Esophagus squamous epithelium (tissue), 4 donors: ENCODE measurements at regions not wholly inside any gene's neighbourhood (a gene's known extent, or its start where the extent isn't known, plus 50 kb on each side); places are given as distances from the start of the nearest gene placed in this dataset.

ENCODE experiments used
- POLR2A ChIP-seq, 4 donors: fragments of 450-650 bp; IDR thresholded peaks; one replicate each; pipeline ENCODE4 v1.6.1; 2017; ENCODE audit warnings: antibody characterized with exemption in 4 of 4, mild to moderate bottlenecking in 4 of 4, moderate library complexity in 3 of 4
- TF ChIP-seq, protein P1 (sequence below), 6 experiments: fragments of 450-650 bp in 4 of 6; fragments of 200-600 bp in 2 of 6; sonication (generic) in 2 of 6; IDR thresholded peaks; one replicate each; pipeline ENCODE4 v1.5.1; 2016 to 2019; ENCODE audit warnings: antibody characterized with exemption in 6 of 6, mild to moderate bottlenecking in 4 of 6, moderate library complexity in 4 of 6

DNA sequence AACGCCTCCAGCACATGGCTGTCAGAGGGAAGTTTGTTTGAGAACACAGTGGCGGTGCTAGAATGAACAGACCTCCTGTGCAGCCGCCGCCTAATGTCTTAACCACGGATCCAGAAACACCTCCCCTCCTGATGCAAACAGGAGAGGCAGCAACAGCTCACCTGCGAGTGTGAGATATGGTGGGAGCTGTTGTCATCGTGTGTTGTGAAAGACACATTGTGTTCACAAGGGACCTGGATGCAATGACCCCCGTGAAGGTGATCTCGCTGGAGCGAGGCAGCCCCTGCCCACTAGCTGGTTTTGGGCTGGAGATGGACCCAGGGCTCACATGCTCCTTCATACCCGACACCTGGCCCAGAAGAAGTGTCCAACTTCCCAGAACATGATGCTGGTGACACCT lies 315.3 kb upstream of the C1orf174 start:
- TF ChIP-seq POLR2A (IDR thresholded peaks at IDR 0.05), result no peak
- TF ChIP-seq, protein P1, sequence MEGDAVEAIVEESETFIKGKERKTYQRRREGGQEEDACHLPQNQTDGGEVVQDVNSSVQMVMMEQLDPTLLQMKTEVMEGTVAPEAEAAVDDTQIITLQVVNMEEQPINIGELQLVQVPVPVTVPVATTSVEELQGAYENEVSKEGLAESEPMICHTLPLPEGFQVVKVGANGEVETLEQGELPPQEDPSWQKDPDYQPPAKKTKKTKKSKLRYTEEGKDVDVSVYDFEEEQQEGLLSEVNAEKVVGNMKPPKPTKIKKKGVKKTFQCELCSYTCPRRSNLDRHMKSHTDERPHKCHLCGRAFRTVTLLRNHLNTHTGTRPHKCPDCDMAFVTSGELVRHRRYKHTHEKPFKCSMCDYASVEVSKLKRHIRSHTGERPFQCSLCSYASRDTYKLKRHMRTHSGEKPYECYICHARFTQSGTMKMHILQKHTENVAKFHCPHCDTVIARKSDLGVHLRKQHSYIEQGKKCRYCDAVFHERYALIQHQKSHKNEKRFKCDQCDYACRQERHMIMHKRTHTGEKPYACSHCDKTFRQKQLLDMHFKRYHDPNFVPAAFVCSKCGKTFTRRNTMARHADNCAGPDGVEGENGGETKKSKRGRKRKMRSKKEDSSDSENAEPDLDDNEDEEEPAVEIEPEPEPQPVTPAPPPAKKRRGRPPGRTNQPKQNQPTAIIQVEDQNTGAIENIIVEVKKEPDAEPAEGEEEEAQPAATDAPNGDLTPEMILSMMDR (IDR thresholded peaks at IDR 0.05), result no peak
